Stimulated activated CD4-positive, alpha-beta T cell treated with anti-CD3 and anti-CD28 coated beads, Interleukin-15, amount 100 ng/mL, for 48 hours (primary cell): ENCODE measurements at regions not wholly inside any gene's neighbourhood (a gene's known extent, or its start where the extent isn't known, plus 50 kb on each side); places are given as distances from the start of the nearest gene placed in this dataset.

ENCODE experiments used
- DNase-seq, 2 donors: peaks; one replicate each; pipeline ENCODE4 v3.0.0-alpha.2; 2020; ENCODE audit warnings: low read depth in 2 of 2

DNA sequence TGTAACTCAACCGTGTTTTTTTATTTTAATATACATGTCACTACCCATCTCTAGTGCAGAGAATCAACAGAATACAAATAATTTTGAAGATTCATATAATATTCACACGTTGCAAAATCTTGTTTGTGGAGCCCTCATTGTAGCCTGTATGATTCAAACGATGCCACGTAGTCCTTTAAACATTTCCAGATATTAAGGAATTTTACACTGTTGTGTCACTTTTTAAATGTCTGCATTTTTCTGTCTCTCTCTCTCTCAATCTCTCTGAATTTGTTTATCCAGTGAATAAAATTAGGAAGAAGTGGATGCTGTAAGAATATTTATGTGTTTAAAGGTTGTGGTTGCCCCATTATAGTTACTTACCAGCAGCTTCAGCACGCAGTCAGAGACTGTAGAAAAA, 262.0 kb downstream of the PAX1 start:
- no peak for DNase-seq

DNA sequence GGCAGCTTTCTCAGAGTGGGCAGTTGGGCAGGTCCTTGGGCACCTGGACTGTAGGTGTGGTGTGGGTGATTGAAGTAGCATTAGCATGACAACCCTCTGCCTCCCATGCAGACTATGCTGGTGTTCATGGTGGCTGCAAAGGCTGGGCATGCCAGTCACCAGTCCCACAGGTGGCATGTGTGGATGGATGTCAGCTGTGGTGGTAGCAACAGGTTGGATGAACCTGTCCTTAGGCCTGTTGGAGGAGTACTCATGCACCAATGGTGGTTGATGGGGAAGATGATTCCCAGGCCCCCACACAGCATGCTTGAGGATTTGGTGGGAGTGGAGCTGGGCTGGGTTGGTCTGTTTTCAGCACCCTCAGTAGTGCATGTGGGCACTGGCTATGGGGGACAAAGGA, 251.1 kb downstream of the PAX1 start:
- no peak for DNase-seq

DNA sequence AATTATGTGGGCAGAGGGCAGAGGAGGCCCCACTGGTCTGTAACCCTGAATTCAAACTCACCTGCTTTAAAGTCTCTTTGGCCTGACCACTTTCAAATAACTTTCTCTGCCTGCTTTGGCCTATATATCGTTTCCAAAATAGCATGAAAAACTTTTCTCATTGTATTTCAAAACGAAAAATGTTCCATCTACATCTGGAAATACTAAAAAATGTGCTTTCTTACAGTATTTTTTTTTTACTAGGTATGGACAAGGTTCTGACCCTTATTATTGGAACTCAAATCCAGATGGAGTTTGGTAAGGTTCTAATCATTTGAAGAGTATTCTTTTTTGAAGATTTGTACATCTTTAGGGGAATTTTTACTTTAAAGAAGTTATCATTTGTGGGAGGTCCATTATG, 241.9 kb downstream of the PAX1 start:
- no peak for DNase-seq

DNA sequence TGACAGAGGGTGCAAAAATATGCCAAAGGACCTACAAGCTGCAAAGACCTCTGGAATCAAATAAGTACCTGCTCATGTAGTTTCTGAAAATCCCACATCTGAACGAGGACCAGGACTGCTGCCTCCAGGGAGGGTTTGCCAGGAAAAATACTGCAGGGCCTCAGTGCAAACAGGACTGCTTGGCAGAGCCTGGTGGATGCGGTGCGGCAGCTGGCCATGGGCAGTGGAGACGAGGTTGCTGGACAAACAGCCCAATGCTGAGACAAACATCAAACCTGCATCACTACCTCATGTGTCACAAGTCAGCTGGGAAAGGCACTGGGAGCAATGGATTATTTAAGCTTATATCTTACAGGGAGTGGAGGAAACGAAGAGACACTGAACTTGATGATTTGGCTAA, 238.8 kb downstream of the PAX1 start:
- no peak for DNase-seq

DNA sequence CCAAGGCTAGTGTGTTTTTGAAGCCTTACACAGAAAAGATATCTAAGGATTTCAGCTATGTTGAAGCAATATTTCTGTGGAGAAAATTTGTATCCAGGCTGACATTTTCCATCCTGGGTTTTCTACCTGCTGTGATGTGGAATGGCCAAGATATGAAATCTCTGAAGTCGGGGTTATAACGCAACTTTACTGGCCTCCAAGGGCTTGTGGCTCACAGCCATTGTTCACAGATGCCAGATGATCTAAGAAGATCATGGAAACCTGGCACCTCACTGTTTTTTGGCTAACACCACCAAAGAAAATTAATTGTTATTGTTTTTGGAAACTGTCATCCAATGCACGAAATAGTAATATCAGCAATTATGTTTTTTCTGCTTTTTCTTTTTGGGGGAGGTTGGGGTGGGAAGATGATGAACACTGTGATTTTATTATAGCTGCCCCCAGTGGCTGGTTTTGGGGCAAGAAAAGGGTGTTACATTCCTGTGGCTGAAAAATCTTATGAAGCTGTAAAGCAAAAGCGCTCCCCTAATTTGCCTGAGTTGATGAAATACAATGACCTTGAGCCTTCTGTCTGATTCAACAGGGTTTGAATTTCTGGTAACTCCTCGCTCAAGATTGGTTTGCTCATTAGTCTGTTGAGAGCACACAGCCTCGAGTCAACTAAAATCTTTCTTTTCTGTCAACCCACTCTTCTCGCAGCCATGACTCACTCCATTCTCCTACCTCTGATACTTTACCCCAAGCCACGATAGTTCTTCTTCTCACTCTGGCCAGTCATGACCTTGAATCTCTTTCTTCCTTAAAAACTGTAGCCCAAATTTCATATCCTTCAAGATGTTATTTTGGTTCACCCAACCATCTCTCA, 236.7 kb downstream of the PAX1 start:
- no peak for DNase-seq

DNA sequence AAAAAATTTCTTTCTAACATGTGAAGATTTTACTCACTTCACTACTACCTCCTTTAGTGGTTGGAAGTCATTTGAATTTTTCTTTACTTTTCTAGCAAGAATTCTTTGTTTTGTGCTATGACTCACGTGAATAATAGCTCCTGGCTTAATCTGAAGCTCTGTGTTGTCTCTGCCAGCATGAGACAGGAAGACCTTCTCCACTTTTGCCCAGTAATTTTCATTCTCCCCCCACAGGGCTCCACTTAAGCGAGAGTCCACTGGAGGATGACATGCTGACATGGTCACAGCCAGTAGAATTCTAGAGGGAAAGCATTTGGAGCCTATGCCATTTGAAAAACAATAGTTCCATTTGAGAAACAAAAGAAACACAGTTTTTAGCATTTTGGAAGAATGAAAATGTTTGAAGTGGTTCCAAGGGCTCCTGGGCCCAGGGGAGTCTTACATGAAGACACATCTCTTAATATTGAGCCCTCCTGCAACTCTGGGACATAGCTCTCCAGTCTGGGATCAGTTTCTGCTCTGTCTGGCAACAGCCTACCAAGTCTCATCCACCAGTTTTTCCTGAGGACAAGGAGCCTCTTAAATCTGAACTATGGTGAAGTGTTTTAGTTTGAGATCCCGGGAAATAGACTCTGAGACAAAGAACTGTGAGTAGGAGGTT, 231.4 kb downstream of the PAX1 start:
- no peak for DNase-seq

DNA sequence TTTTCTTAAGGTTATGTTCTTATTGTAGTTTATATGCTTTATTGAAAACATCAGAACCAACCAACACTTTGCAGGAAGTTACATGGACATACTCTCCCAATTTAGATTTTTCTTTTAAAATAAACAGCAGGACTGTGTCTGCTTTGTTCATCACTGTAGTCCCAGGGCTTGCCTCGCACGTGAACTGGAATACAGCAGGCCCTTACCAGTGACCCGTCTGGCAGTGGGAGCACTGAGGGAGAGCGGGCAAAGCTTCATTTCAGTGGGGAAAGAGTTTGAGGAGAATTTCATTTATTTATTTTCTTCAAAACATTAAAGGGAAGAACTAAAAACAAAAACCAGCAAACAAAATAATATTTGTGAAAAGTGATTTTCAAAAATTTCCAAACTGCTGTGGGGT, 230.8 kb downstream of the PAX1 start:
- no peak for DNase-seq

DNA sequence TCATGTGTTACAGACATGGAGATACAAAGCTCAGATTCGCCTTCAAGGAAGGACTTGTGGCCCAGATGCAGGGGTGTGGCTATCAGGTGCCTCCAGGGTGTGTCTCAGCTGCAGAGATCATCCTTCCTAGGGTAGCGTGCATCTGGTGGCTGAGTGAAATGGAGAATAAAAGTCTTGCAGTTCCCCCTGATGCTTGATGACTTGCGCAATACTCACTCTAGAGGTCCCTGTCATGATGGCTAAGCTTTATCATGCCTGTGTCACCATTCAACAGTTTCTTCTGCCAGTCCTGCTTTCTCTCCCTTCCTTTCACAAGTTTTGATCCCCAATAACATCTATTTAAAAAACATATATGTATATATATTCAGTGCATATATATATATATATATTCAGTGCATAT, 228.1 kb downstream of the PAX1 start:
- no peak for DNase-seq

DNA sequence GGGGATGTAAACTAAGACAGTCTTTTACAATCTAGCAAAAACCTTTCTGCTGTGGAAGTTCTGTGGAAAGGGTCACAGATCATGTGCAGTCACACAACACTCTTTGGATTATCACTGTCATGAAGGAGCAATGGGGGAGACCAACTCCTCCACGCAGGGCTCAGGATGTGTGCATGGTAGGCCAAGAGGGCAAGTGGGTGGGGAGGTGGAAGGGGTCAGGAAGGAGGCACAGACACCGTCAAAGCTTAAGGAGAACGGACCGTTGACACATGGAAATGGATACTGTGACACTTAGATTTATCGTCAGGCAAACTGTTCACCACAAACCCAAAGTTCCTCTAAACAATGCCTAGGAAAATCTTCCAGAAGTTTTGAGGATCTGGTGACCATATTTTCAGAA, 215.8 kb downstream of the PAX1 start:
- no peak for DNase-seq

DNA sequence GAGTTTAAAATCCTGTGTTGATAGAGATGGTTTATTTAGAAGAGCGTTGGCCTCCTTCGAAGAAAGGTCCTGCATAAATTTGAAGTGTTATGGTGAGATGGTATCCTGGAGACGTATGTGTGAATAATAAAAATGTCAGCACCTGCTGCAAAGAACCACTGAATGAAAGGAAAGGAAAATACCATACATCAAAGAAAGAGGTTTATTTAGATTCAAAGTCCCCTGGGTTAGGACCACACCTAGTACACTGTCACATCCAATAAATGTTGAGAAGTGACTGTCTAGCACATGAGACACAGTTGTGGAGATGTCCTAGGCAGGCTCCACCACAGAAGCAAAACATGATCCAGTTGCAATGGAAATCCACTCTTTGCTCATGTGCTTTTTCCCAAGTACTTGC, 214.7 kb downstream of the PAX1 start:
- no peak for DNase-seq

DNA sequence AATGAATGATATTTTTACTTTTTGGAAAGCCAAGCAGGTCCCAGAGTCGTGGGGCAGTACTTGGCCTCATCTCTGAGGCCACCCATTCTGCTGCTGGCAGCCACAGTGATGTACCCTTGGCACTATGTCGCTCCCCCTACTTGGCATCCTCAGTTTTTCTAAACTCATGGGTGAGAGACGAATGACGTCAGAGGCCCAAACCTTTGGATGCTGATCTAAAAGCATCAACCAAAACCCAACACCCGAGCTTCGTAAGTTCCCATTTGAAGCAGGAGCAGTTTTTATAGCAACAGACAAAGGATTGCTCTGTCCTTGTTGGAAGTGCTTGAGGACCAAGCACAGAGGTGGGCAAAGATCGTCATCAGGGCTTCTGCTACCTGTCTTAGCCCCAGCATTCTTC, 212.9 kb downstream of the PAX1 start:
- DNase-seq, result no peak

DNA sequence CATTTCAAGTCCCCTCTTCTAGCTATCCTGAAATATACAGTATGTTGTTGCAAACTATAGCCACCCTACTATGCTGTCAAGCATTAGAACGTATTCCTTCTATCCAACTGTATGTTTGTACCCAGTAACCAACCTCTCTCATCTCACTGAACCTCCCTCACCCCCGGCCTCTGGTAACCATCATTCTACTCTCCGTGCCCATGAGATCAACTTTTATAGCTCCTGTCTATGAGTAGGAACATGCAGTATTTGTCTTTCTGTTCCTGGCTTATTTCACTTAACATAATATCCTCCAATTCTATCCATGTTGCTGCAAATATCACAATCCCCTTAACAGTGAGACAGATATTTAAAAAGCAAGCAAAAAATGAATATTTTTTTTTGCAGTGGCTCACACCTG, 196.9 kb downstream of the PAX1 start:
- DNase-seq, result no peak

DNA sequence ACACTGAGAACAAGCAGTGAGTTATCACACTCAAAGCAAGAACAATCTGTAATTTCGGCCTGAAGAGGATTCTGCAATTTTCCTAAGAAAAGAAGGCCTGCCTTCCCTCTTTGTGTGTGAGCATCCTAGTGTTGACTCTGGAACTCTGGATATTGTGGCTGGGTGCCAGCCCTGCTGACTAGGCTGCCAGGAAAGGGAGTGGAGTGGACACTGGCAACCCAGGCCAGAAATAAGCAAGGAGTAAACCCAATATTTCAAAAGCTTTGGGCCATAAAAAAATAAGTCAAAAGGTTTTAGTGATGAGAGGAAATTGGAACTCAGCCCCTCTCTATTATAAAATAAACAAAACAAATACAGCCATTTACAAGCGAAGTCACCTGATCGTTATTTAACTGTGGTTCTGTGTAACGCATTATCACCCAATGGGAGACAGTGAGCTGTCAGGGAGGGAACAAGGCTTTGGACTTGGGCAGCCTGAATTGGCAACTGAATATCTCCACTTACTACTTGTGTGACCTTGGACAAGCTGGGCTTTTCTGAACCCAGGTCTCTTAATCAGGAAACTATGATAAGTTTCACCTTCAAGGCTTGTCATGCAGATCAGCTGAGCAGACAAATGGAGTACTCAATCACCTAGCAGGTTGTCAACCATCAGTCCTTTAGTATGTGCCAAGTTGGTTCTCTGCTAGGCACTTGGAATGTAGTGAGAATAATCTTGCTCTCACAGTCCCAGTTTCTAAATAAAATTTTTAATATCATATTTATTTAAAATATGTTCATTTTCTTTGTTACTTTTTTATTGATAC, 196.2 kb downstream of the PAX1 start:
- DNase-seq, result no peak

DNA sequence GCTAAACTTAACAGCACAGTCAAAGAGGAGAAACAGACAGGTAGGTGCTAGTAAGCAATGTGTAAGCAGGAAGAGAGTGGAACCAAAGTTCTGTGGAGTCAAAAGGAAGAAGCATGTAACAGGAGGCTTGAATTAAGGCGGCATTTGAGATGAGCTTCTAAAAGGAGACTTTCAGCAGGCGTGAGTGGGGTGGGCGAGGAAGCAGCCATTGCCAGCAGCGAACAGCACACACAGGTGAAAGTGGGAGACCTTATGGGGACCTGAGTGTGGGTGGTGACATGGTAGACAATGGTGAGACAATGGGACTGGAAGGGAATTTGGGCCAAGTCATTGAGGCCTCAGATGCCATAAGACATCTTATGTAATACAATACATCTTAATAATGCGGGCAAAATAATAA, 195.0 kb downstream of the PAX1 start:
- DNase-seq, result no peak

DNA sequence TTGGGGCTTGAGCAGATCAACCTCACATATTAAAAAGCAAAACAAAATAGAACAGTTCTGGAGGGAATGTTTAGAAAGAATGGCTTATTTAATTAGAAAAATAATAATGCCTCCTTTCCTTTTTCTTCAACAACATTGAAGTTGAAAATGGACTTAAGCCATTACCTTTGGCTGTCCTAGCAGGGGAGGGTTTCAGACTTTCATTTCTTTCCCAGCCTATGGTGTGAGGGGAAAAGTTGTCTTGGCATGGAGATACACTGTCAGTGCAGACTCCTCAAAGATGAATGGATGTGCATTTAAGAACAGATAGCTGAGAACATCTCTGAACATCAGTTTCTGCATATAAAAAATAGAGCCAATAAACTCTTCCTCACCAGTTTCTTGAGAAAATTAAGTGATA, 169.5 kb downstream of the PAX1 start:
- DNase-seq, result no peak

DNA sequence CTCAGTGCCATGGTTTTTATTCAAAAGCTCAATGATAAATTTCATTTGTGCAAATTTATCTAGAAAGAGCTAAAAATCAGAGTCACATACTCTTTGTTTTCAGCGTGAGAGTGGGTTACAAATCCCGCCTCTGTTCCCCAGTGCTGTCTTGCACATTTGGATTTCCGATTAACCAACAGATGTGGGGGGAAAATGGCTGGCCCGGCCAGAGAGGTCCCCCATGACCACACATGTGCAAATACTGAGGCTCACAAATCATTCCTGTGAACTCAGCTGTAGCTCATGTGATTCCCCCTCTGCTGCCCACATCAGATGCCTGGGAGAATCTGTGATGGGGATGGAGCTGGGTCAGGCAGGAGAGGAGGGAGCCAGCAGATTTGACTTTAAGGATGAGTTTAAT, 168.7 kb downstream of the PAX1 start:
- DNase-seq, result no peak

DNA sequence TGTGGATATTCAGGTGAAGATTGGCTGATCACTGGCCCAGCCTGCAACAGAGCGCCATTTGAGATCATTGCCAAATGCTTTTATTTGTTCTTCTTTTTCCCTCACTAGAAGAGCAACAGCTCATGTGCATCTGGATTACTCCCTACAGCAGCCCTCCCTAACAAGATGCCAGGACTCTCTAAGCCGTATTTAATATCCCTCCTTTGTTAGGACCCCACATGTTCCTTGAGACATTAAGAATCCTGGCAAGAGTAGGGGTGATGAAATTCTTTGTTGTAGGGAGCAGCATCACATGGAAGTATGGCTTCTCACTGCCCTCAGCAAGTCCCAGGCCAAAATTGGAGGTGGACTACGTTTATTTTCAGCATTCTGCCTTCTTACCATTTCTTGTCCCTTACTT, 167.8 kb downstream of the PAX1 start:
- no peak for DNase-seq

DNA sequence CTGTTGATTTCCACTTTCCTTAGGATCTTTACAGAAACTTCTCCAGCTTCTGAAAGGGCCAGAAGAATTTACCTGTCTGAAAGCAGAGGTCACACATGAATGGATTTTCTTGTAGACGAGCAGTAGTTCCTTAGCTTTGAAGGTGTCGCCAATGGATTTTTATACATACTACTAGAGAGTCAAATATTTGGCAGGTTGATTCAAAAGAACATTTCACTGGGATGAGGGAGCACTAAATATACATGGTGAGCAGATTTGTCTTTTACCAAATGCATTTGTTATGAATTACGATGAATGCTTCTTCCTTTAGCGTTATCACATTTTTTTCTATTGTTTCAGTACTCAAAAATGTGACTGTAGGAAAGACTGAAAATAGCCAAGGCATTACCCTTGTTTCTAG, 162.3 kb downstream of the PAX1 start:
- DNase-seq, result no peak

DNA sequence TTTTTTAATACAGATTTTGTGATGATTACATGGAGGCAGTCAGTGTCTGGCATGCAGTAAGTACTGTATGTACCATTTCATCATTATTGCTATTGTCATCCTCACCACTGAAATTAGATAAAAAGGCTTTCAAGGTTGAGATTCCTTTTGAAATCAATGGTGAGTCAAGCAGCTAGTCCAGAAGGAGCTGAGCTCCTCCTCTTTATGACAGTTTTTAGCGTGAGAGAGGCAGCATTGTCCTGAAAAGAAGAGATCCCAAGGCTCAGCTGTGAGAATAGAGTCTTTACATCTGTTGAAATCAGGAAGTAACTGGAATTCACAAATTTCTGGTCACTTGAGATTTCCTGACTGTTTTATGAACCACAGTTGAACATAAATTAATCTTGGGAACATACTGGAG, 161.9 kb downstream of the PAX1 start:
- DNase-seq, result no peak

DNA sequence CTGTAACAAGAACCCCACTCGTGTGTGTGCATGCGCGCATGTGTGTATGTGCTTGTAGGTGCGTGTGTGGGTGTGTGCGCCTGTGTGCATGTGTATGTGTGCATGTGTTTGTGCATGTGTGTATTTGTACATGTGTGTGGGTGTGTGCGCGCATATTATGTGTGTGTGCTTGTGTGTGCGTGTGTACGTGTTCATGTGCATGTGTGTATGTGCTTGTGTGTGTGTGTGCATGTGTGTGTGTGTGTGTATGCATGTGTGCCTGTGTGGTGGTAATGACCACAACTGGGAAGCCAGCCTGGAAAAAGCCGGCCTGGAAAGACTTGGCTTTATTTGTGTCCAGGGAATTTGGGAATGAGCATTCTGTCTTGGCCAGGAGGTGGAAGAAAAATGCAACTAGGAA, 157.5 kb downstream of the PAX1 start:
- no peak for DNase-seq

DNA sequence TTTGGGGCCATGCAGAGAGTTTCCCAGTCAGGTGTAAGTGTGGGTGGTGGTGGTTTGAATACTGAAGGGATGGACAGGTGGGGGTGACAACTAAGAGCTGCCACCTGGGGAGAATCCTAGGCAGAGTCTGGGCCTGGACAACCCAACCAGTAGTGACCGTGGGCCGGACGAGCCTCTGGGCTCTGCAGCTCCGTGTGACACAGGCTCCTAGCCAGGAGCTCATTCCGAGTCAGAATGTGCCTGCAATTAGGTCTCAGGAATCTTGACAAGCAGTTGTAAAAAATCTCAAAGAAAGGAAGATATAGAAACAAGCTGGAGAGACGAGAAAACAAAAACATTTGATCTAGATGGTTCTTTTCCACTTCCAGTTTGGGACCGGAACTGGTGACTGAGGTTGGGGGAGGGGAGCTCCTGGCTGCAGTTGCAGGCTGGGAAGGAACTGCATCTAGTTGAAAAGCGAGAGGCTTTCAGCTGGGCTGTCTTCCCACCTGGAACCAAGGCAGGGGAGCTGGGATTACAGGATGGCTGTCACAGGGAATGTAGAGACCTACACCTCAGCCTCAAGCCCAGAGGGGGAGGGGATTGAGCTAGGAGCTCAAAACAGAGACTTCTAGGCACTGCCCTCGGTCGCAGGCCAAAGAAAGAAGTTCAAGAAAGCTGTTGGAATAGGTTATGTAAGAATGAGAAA, 156.9 kb downstream of the PAX1 start:
- no peak for DNase-seq

DNA sequence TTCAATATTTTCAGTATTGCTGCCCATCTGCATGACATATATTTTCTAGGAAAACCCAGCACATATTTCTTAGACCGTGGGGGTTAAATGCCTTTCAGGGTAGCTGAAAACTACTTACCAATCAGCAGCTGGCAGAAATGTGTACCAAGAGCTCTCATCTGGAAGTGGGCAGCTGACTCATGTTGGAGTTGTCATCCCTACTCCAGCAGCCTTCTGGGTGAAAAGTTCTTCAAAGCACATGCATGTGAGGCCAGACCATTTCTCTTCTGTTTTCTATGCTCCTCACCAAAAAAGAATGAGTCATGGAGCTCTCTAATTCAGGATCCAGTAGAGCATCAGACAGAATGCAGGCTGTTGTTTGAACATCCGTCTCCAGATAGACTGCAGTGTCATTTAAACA, 135.5 kb downstream of the PAX1 start:
- DNase-seq, result no peak
